K562 (cell line): ENCODE measurements at regions not wholly inside any gene's neighbourhood (a gene's known extent, or its start where the extent isn't known, plus 50 kb on each side); places are given as distances from the start of the nearest gene placed in this dataset.
A peak's percentile ranks its signal among the peaks of the same experiment; 100 is the strongest.

Experiments used
- ATAC-seq: fragments of 200-7000 bp; cut with Tn5 transposase; 3 replicates; pipeline ENCODE4 v1.9.1; 2020; ENCODE audit warnings: moderate library complexity
- BruUV-seq: library from RNA; stranded (reverse); fragments of 400-500 nt; replicated peaks from 2 replicates; lab custom pipeline; 2021; lab: Mats Ljungman, UMichigan
- CTCF ChIA-PET: fragments of 300-600 bp; formaldehyde crosslinking; extraction: SDS; loops from one replicate; lab custom pipeline; 2021; ENCODE audit warnings: low intra/inter-chr PET ratio; lab: Yijun Ruan, JAX
- POLR2A ChIA-PET: fragments of 300-600, 350-650 bp; sonication (Branson Sonifier 250); formaldehyde crosslinking; extraction: SDS; loops from one replicate; lab custom pipeline; 2021; ENCODE audit warnings: antibody characterized with exemption, inconsistent platforms; lab: Yijun Ruan, JAX
- DNase-seq, 4 experiments: peaks; one replicate each; pipeline versions ENCODE4 v3.0.0 to v3.0.0-alpha.2; 2011 to 2018; ENCODE audit warnings: low spot score in 3 of 4, mixed read lengths in 3 of 4; ENCODE audit errors: extremely low read depth in 1 of 4
- FAIRE-seq: peaks from 2 replicates; lab custom pipeline; 2011; peaks lifted over from hg19 to GRCh38; lab: Jason Lieb, UNC
- H2AFZ ChIP-seq: 2 replicates; pipeline ENCODE4 v1.6.0; 2011; ENCODE audit warnings: low read depth, low read length, control low read depth, inconsistent platforms
- H3K27ac ChIP-seq: fragments of 200-600 bp; 3 replicates; pipeline ENCODE4 v1.8.0; 2011; ENCODE audit warnings: low read depth, mild to moderate bottlenecking, control low read depth, inconsistent platforms, low read length, moderate library complexity, mixed read lengths; ENCODE audit errors: extremely low read depth
- H3K27me3 ChIP-seq, 2 experiments: fragments of 300-600 bp in 1 of 2; 2 replicates in 1 of 2; 3 replicates in 1 of 2; pipeline versions ENCODE4 v1.6.0 to v1.8.0; 2011; ENCODE audit warnings: inconsistent platforms in 2 of 2, low read length in 2 of 2, mild to moderate bottlenecking in 1 of 2, mixed read lengths in 1 of 2, moderate library complexity in 1 of 2; ENCODE audit not compliant: control insufficient read depth in 2 of 2, insufficient read depth in 2 of 2
- H3K36me3 ChIP-seq: fragments of 300-600 bp; 3 replicates; pipeline ENCODE4 v1.8.0; 2011; ENCODE audit warnings: mild to moderate bottlenecking, low read length, inconsistent platforms; ENCODE audit not compliant: control insufficient read depth, insufficient read depth
- H3K4me1 ChIP-seq, 2 experiments: fragments of 200-600 bp in 1 of 2; replicated peaks in 1 of 2; 2 replicates in 1 of 2; 3 replicates in 1 of 2; pipeline versions ENCODE4 v1.5.1 to v1.8.0; 2011; ENCODE audit warnings: inconsistent platforms in 2 of 2, low read length in 2 of 2, mild to moderate bottlenecking in 1 of 2, mixed read lengths in 1 of 2, moderate library complexity in 1 of 2; ENCODE audit not compliant: control insufficient read depth in 2 of 2, insufficient read depth in 2 of 2
- H3K4me2 ChIP-seq: 2 replicates; pipeline ENCODE4 v1.6.1; 2011; ENCODE audit warnings: low read length, control low read depth, inconsistent platforms, mixed read lengths; ENCODE audit not compliant: insufficient read depth
- H3K4me3 ChIP-seq: fragments of 200-600 bp; sonication (generic), shearing (Covaris generic); 2 replicates; pipeline ENCODE4 v1.5.1; 2016; ENCODE audit warnings: control low read depth, inconsistent platforms
- H3K79me2 ChIP-seq: fragments of 200-600 bp; 3 replicates; pipeline ENCODE4 v1.8.0; 2011; ENCODE audit warnings: low read length, inconsistent platforms; ENCODE audit not compliant: control insufficient read depth, insufficient read depth
- H3K9ac ChIP-seq, 2 experiments: 2 replicates each; pipeline versions ENCODE4 v1.6.0 to v1.6.1; 2011; ENCODE audit warnings: low read depth in 2 of 2, low read length in 2 of 2, control low read depth in 1 of 2, inconsistent platforms in 1 of 2, mild to moderate bottlenecking in 1 of 2, mixed read lengths in 1 of 2; ENCODE audit not compliant: insufficient read depth in 1 of 2
- H3K9me1 ChIP-seq: one replicate; pipeline ENCODE4 v1.6.0; 2011; ENCODE audit warnings: inconsistent platforms, mild to moderate bottlenecking, low read length, moderate library complexity; ENCODE audit not compliant: control insufficient read depth, insufficient read depth
- H3K9me3 ChIP-seq: replicated peaks from 2 replicates; pipeline ENCODE4 v1.5.1; 2011; ENCODE audit warnings: low read depth, low read length, inconsistent platforms; ENCODE audit not compliant: control insufficient read depth, insufficient read depth
- H4K20me1 ChIP-seq: replicated peaks from 2 replicates; pipeline ENCODE4 v1.6.1; 2011; ENCODE audit warnings: low read length, inconsistent platforms, mixed read lengths; ENCODE audit not compliant: control insufficient read depth, insufficient read depth
- CBFA2T2 ChIP-seq: fragments of 450-650 bp; conservative IDR thresholded peaks from 2 replicates; pipeline ENCODE4 v1.6.1; 2017; ENCODE audit warnings: mild to moderate bottlenecking
- HDAC3 ChIP-seq: fragments of 450-650 bp; IDR thresholded peaks from 2 replicates; pipeline ENCODE4 v1.6.1; 2018; ENCODE audit warnings: borderline replicate concordance, mild to moderate bottlenecking, moderate library complexity; ENCODE audit not compliant: partially characterized antibody
- KHSRP ChIP-seq: fragments of 450-650 bp; IDR thresholded peaks from 2 replicates; pipeline ENCODE4 v1.6.1; 2017
- SMAD1 ChIP-seq: fragments of 150-350 bp; IDR thresholded peaks from 2 replicates; pipeline ENCODE4 v1.6.1; 2014; ENCODE audit warnings: low read length, low read depth; ENCODE audit not compliant: partially characterized antibody
- SRSF1 ChIP-seq: fragments of 200-400 bp; formaldehyde crosslinking; IDR thresholded peaks from 2 replicates; pipeline ENCODE4 v1.6.1; 2017; ENCODE audit warnings: mild to moderate bottlenecking, low read depth, low read length, moderate library complexity
- SUPT5H ChIP-seq: fragments of 450-650 bp; IDR thresholded peaks from 2 replicates; pipeline ENCODE4 v1.6.1; 2016
- TCF3 ChIP-seq: sonication (generic); formaldehyde crosslinking; IDR thresholded peaks from 2 replicates; pipeline ENCODE4 v1.4.0; 2020; ENCODE audit warnings: mild to moderate bottlenecking, missing genetic modification reagents
- ZNF197 ChIP-seq: fragments of 200-800 bp; sonication (Bioruptor generic); IDR thresholded peaks from 2 replicates; pipeline ENCODE4 v1.6.1; 2016; ENCODE audit warnings: low read depth, missing genetic modification characterization, missing compliant biosample characterization
- ZNF239 ChIP-seq: fragments of 250-450 bp; sonication (Bioruptor Pico); IDR thresholded peaks from 2 replicates; pipeline ENCODE4 v1.4.0; 2020; ENCODE audit warnings: mild to moderate bottlenecking
- ZSCAN32 ChIP-seq: fragments of 450-650 bp; formaldehyde crosslinking; IDR thresholded peaks from 2 replicates; pipeline ENCODE4 v1.4.0; 2020; ENCODE audit warnings: mild to moderate bottlenecking, moderate library complexity
- WGBS: fragments of 100-300 bp; shearing (Covaris generic); methylation state at CpG from one replicate; pipeline ENCODE4 v1.1.6; 2016; ENCODE audit warnings: low coverage, mixed read lengths; ENCODE audit not compliant: insufficient coverage; ENCODE audit errors: missing lambda C conversion rate; 5-methylcytosine and 5-hydroxymethylcytosine counted together
- in situ Hi-C: fragments of 300-500 bp; cut with MboI; formaldehyde crosslinking; loops from 4 replicates; pipeline ENCODE4 v1.15.0; 2018; ENCODE audit warnings: inconsistent platforms, mixed read lengths
- intact Hi-C: fragments of 100-400 bp; cut with micrococcal nuclease; formaldehyde crosslinking; loops from 2 replicates; pipeline ENCODE4 v1.14.2; 2022
- TF ChIP-seq, protein P1 (sequence below), 2 experiments: fragments of 450-650 bp; IDR thresholded peaks; 2 replicates each; pipeline ENCODE4 v1.6.1; 2016

DNA sequence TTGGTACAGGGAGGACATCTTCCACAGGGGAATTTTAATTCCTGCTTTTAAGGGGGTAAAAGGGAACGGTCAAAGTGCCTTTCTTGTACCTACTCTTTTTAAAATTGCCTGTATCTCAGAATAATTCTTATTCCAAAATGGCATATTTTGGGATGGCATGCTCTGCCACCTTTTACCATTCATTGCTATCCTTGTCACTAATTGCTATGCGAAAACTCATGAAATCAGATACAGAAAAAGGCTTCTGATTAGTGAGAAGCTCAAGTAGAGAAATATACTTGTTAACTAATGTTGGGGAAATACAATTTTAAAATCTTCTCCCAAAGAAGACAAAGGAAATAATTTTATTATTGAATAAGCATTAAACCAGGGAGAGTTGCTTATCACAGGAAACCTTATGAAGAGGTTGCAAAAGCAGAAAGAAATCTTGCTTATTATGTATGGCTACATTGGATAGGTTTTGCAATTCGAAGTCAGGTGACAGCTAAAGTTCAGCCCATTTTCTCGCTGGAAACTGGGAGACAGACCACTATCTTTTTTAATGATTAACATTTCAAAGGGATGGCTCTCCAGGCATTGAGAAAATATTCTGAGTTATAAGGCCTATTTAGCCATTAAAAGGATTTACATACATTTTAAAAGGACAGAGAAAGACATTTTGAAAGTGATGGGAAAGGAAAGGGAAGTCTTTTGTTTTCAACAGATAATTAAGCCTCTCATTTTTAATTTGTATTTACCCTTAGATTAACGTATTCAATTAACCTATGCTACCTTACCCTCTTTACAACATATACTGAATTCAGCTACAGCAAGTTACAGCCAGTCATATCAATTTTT lies 110.3 kb upstream of the PRSS16 start (continued):
- TF ChIP-seq HDAC3 (peak; percentile 16), SMAD1 (peak; percentile 50), ZSCAN32 (CRISPR knock-in tag) (no peak), KHSRP (no peak), SUPT5H (peak; percentile 71)
- TF ChIP-seq, protein P1, sequence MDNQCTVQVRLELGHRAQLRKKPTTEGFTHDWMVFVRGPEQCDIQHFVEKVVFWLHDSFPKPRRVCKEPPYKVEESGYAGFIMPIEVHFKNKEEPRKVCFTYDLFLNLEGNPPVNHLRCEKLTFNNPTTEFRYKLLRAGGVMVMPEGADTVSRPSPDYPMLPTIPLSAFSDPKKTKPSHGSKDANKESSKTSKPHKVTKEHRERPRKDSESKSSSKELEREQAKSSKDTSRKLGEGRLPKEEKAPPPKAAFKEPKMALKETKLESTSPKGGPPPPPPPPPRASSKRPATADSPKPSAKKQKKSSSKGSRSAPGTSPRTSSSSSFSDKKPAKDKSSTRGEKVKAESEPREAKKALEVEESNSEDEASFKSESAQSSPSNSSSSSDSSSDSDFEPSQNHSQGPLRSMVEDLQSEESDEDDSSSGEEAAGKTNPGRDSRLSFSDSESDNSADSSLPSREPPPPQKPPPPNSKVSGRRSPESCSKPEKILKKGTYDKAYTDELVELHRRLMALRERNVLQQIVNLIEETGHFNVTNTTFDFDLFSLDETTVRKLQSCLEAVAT (IDR thresholded peaks at IDR 0.05), result peak; percentile 14 to 31; a peak in 2 of 4 replicates

DNA sequence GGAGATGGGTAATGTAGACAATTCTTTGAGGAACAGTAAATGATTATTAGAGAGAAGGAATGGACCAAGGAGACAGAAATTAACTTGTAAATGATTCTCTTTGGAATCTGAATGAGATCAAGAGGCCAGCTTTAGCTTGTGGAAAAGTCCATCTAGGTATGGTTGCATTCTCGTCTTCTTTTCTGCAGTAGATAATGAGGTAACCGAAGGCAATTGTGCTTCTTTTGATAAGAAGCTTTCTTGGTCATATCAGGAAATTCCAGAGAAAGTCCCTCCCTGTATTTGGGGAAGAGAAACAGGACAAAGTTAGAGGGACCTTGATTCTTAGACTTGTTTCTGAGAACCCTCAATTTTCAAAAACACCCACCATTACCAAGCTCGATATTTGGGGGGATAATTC lies 109.1 kb upstream of the PRSS16 start:
- Histone ChIP-seq H3K79me2 (peaks cover 99% of the 10 kb centered on the region), H2AFZ (no peak overlapping the region), H3K4me1 (peaks cover 10 to 17% of the 10 kb centered on the region in 2 experiments), H3K9me1 (no peaks in the 10 kb centered on the region), H4K20me1 (peaks cover 18% of the 10 kb centered on the region; the same call in 1 of the 2 replicates), H3K27me3 (no peaks in the 10 kb centered on the region), H3K36me3 (peaks cover 65% of the 10 kb centered on the region), H3K27ac (peak overlapping the region; percentile 88), H3K9ac (peak overlapping the region in 1 of 2 experiments; percentile 88; a peak in 2 of 4 replicates), H3K4me2 (peak overlapping the region; percentile 92), H3K9me3 (no peaks in the 10 kb centered on the region), H3K4me3 (peak overlapping the region; percentile 48)
- DNase-seq (peak in 1 of 4 experiments; percentile 69), ATAC-seq (no peak), FAIRE-seq (peak; percentile 35)
- ChIA-PET CTCF (no interaction called here), POLR2A (interaction anchor here (0.6 to 4.3 kb wide), 12 partner anchors 10 to 1430 kb away, joined by 3 to 66 read pairs (median 3); a partner anchor contains a TSS)
- WGBS, result 0% methylated on average over 3 of the region's 3 CpGs
- TSS peak; percentile 4 for BruUV-seq
- intact Hi-C loops, result loop anchor here (10.0 kb wide), 1 partner anchor 804 kb away; no protein-coding TSS in a partner anchor
- in situ Hi-C loops, result no loop called here
- TF ChIP-seq CBFA2T2 (peak; percentile 53; the same call in 1 of the 2 replicates), SRSF1 (no peak), TCF3 (CRISPR knock-in tag) (peak; percentile 73), ZNF239 (peak; percentile 24; the same call in 1 of the 2 replicates), ZNF197 (peak; percentile 29; the same call in 1 of the 2 replicates), ZSCAN32 (CRISPR knock-in tag) (peak; percentile 48)
